Activated CD8-positive, alpha-beta T cell treated with anti-CD3 and anti-CD28 coated beads for 36 hours (primary cell): ENCODE measurements at regions not wholly inside any gene's neighbourhood (a gene's known extent, or its start where the extent isn't known, plus 50 kb on each side); places are given as distances from the start of the nearest gene placed in this dataset.

Experiments
- ATAC-seq: fragments of 200-7000 bp; cut with Tn5 transposase; one replicate; pipeline ENCODE4 v1.10.0; 2021; ENCODE audit warnings: mild to moderate bottlenecking, moderate library complexity
- CTCF ChIA-PET: fragments of 350-600 bp; sonication (Branson Sonifier 250); formaldehyde crosslinking; loops from one replicate; lab custom pipeline; 2021; ENCODE audit warnings: antibody characterized with exemption; lab: Charles Lee
- POLR2A ChIA-PET: fragments of 350-600 bp; sonication (Branson Sonifier 250); formaldehyde crosslinking; loops from one replicate; lab custom pipeline; 2021; ENCODE audit warnings: antibody characterized with exemption; lab: Charles Lee
- DNase-seq: peaks from one replicate; pipeline ENCODE4 v3.0.0-alpha.2; 2020
- H3K27ac Mint-ChIP-seq: one replicate; pipeline ENCODE4 v1.8.0; 2021; ENCODE audit warnings: mild to moderate bottlenecking, mixed read lengths
- H3K27me3 Mint-ChIP-seq: one replicate; pipeline ENCODE4 v1.8.0; 2021; ENCODE audit warnings: mixed read lengths
- H3K36me3 Mint-ChIP-seq: one replicate; pipeline ENCODE4 v1.8.0; 2021; ENCODE audit warnings: low read depth, mixed read lengths
- H3K4me1 Mint-ChIP-seq: one replicate; pipeline ENCODE4 v1.8.0; 2021; ENCODE audit warnings: low read depth, mixed read lengths
- H3K4me3 Mint-ChIP-seq: one replicate; pipeline ENCODE4 v1.8.0; 2021; ENCODE audit warnings: mild to moderate bottlenecking, moderate library complexity, mixed read lengths
- H3K9me3 Mint-ChIP-seq: one replicate; pipeline ENCODE4 v1.8.0; 2021; ENCODE audit warnings: mixed read lengths
- intact Hi-C: fragments of 100-400 bp; cut with micrococcal nuclease; formaldehyde crosslinking; loops from one replicate; pipeline ENCODE4 v1.10.0; 2022
- TF ChIP-seq, protein P1 (sequence below): fragments of 200-600 bp; IDR thresholded peaks from one replicate; pipeline ENCODE4 v1.8.0; 2022; ENCODE audit warnings: antibody characterized with exemption, mild to moderate bottlenecking

DNA sequence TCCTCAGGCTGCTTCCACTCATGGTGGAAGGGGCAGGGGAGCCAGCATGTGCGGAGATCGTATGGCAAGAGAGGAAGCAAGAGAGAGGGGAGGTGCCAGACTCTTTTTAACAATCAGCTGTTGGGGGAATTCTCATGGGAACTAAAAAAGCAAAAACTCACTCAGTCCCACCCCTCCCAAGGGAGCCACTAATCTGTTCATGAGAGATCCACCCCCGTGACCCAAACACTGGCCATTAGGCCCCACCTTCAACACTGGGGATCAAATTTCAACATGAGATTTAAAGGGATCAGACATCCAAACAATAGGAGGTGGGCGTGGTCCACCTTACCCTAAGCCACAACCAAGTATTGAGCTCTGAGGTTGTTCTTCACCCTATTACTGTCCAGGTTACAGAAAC lies 375.1 kb downstream of the GRIN2B start:
- Mint-ChIP-seq H3K9me3 (no peaks in the 10 kb centered on the region), H3K4me1 (no peaks in the 10 kb centered on the region), H3K27ac (no peak overlapping the region), H3K4me3 (no peak overlapping the region), H3K36me3 (no peaks in the 10 kb centered on the region), H3K27me3 (no peaks in the 10 kb centered on the region)
- intact Hi-C loops: no loop called here
- no peak for DNase-seq
- ChIA-PET POLR2A (no interaction called here), CTCF (no interaction called here)
- TF ChIP-seq, protein P1, sequence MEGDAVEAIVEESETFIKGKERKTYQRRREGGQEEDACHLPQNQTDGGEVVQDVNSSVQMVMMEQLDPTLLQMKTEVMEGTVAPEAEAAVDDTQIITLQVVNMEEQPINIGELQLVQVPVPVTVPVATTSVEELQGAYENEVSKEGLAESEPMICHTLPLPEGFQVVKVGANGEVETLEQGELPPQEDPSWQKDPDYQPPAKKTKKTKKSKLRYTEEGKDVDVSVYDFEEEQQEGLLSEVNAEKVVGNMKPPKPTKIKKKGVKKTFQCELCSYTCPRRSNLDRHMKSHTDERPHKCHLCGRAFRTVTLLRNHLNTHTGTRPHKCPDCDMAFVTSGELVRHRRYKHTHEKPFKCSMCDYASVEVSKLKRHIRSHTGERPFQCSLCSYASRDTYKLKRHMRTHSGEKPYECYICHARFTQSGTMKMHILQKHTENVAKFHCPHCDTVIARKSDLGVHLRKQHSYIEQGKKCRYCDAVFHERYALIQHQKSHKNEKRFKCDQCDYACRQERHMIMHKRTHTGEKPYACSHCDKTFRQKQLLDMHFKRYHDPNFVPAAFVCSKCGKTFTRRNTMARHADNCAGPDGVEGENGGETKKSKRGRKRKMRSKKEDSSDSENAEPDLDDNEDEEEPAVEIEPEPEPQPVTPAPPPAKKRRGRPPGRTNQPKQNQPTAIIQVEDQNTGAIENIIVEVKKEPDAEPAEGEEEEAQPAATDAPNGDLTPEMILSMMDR: no peak
- no peak for ATAC-seq

- Mint-ChIP-seq H3K27me3 (no peaks in the 10 kb centered on the region), H3K27ac (no peak overlapping the region), H3K9me3 (no peaks in the 10 kb centered on the region), H3K36me3 (no peaks in the 10 kb centered on the region), H3K4me1 (no peaks in the 10 kb centered on the region), H3K4me3 (no peak overlapping the region)
- intact Hi-C loops: no loop called here
- ChIA-PET CTCF (interaction anchor here (1.0 to 1.7 kb wide), 4 partner anchors 12 to 348 kb away, joined by 3 to 6 read pairs (median 4); no protein-coding TSS in a partner anchor), POLR2A (no interaction called here)
- no peak for DNase-seq
- TF ChIP-seq, protein P1: no peak
- no peak for ATAC-seq
These were observed 377.4 kb downstream of the GRIN2B start for GRCh38 chr12:13603953-13604352.

DNA sequence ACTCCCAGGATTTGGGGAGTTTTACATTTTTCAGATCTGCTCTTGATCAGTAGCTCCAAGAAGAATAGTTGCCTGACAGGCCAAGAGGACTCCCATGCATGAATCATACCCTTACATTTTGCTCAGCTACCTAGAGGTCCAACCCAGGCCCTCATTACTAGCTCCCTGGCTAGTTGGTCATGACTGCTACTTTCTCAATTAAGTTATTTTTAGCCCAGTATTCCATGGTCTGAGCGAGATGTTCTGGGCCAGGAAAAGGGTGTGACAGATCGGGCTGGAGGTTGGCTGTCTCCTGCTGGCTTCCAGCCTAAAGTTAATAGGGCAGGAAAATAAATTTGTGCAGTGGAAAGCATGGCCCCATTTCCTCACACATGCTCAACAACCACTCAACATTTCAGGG lies 379.2 kb downstream of the GRIN2B start:
- no peaks in the 10 kb centered on the region for H3K9me3 Mint-ChIP-seq
- no peaks in the 10 kb centered on the region for H3K4me1 Mint-ChIP-seq
- no peaks in the 10 kb centered on the region for H3K27me3 Mint-ChIP-seq
- intact Hi-C loops: no loop called here
- ChIA-PET CTCF (interaction anchor here (1.7 kb wide), 1 partner anchor 11 kb away, joined by 4 read pairs; no protein-coding TSS in a partner anchor), POLR2A (no interaction called here)
- H3K36me3 Mint-ChIP-seq: no peaks in the 10 kb centered on the region
- H3K27ac Mint-ChIP-seq: no peak overlapping the region
- no peak overlapping the region for H3K4me3 Mint-ChIP-seq
- TF ChIP-seq, protein P1: no peak
- DNase-seq (no peak), ATAC-seq (no peak)

GRCh38 chr12:13599176-13599575 lies 382.2 kb downstream of the GRIN2B start:
- H3K4me3 Mint-ChIP-seq: no peak overlapping the region
- ATAC-seq (no peak), DNase-seq (no peak)
- H3K36me3 Mint-ChIP-seq: no peaks in the 10 kb centered on the region
- no peak overlapping the region for H3K27ac Mint-ChIP-seq
- ChIA-PET CTCF (no interaction called here), POLR2A (no interaction called here)
- intact Hi-C loops: no loop called here
- no peaks in the 10 kb centered on the region for H3K9me3 Mint-ChIP-seq
- no peaks in the 10 kb centered on the region for H3K4me1 Mint-ChIP-seq
- TF ChIP-seq, protein P1: no peak
- H3K27me3 Mint-ChIP-seq: no peaks in the 10 kb centered on the region

DNA sequence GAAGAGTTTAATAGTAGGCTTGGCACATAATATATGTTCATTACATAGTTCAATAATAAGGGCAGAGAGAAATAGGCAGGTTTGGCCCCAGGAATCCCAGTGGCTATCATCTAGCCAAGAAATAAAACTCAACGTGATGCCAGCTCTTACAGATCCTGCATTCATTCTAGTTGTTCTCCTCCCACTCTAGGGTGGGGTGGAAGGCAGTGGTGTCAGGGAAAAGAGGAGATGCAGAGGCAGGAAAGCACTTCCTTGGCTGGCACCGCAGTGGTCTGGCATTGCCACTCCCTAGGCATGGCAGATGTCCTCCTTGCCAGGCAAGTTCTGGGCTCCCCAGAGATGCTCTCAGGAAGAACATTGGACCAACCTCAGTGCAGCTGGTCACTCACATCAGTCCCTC lies 383.6 kb downstream of the GRIN2B start:
- intact Hi-C loops: no loop called here
- Mint-ChIP-seq H3K27ac (no peak overlapping the region), H3K4me3 (no peak overlapping the region), H3K4me1 (no peaks in the 10 kb centered on the region), H3K27me3 (no peaks in the 10 kb centered on the region), H3K36me3 (no peaks in the 10 kb centered on the region), H3K9me3 (no peaks in the 10 kb centered on the region)
- ChIA-PET POLR2A (no interaction called here), CTCF (no interaction called here)
- TF ChIP-seq, protein P1: no peak
- no peak for DNase-seq
- ATAC-seq: no peak
